HCT116 (cell line): ENCODE measurements at regions not wholly inside any gene's neighbourhood (a gene's known extent, or its start where the extent isn't known, plus 50 kb on each side); places are given as distances from the start of the nearest gene placed in this dataset.

Source experiments
- EGR1 ChIP-seq: IDR thresholded peaks from 2 replicates; pipeline ENCODE4 v1.6.1; 2012; ENCODE audit warnings: low read depth
- ELF1 ChIP-seq: IDR thresholded peaks from 2 replicates; pipeline ENCODE4 v1.6.1; 2012; ENCODE audit warnings: low read depth, borderline replicate concordance
- EZH2 ChIP-seq: fragments of 200-600 bp; sonication (generic); IDR thresholded peaks from 2 replicates; pipeline ENCODE4 v1.6.1; 2017; ENCODE audit warnings: antibody characterized with exemption, mixed run types
- EZH2phosphoT487 ChIP-seq: fragments of 200-600 bp; IDR thresholded peaks from 2 replicates; pipeline ENCODE4 v1.6.1; 2018; ENCODE audit warnings: antibody characterized with exemption, borderline replicate concordance
- JUND ChIP-seq: IDR thresholded peaks from 2 replicates; pipeline ENCODE4 v1.6.1; 2012
- POLR2A ChIP-seq: IDR thresholded peaks from 2 replicates; pipeline ENCODE4 v1.7.0; 2011; ENCODE audit warnings: borderline replicate concordance; ENCODE audit not compliant: insufficient read depth, insufficient read length; ENCODE audit errors: extremely low read depth
- POLR2AphosphoS5 ChIP-seq: IDR thresholded peaks from 2 replicates; pipeline ENCODE4 v1.6.1; 2011; ENCODE audit warnings: mild to moderate bottlenecking, low read depth, low read length, moderate library complexity
- RAD21 ChIP-seq: IDR thresholded peaks from 2 replicates; pipeline ENCODE4 v1.6.1; 2012; ENCODE audit warnings: low read depth, mild to moderate bottlenecking
- SP1 ChIP-seq: IDR thresholded peaks from 2 replicates; pipeline ENCODE4 v1.6.1; 2012; ENCODE audit warnings: low read depth
- SRF ChIP-seq: IDR thresholded peaks from 2 replicates; pipeline ENCODE4 v1.6.1; 2012; ENCODE audit warnings: low read depth
- YY1 ChIP-seq: IDR thresholded peaks from 2 replicates; pipeline ENCODE4 v1.6.1; 2011; ENCODE audit warnings: low read length, low read depth, moderate library complexity, mild to moderate bottlenecking; ENCODE audit not compliant: insufficient replicate concordance; ENCODE audit errors: extremely low read depth
- TF ChIP-seq, protein P1 (sequence below), 3 experiments: fragments of 200-600 bp in 1 of 3; sonication (generic) in 1 of 3; IDR thresholded peaks in 2 of 3; conservative IDR thresholded peaks in 1 of 3; 2 replicates each; pipeline ENCODE4 v1.5.1; 2012 to 2017; ENCODE audit warnings: low read depth in 2 of 3, low read length in 2 of 3, antibody characterized with exemption in 1 of 3, borderline replicate concordance in 1 of 3, control low read depth in 1 of 3, mild to moderate bottlenecking in 1 of 3, mixed read lengths in 1 of 3, mixed run types in 1 of 3, moderate library complexity in 1 of 3; ENCODE audit not compliant: insufficient read depth in 1 of 3
- TF ChIP-seq, protein P2 (sequence below): IDR thresholded peaks from 2 replicates; pipeline ENCODE4 v1.6.1; 2012; ENCODE audit warnings: low read depth
- TF ChIP-seq, protein P3 (sequence below): IDR thresholded peaks from 2 replicates; pipeline ENCODE4 v1.6.1; 2012

DNA sequence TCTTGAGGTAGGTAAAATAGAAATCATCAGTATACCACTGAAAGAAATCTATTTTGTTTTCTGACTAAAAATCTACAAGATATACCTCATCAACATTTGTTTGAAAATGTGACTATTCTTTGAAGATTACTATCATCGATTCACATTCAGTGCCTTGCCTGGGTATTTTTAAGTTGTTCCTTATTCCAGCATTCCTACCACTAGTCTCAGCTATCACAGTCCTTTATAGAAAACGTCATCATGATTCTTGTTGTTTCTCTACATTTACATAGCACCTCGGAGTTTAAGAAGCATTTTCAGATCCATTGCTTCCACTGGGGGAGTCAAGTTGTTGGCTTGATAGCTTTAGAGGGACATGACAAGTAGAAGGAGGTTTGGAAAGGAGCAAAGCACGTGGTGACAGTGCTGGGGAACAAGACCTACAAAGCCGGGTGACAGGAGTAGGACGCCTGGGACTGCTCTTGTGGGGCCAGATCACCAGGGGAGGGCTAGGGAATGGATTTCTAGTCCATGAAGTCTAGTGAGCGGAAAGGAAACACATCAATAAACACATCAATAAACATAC, 61.5 kb downstream of the HES1 start:
- no peak for TF ChIP-seq EZH2
- TF ChIP-seq, protein P1, sequence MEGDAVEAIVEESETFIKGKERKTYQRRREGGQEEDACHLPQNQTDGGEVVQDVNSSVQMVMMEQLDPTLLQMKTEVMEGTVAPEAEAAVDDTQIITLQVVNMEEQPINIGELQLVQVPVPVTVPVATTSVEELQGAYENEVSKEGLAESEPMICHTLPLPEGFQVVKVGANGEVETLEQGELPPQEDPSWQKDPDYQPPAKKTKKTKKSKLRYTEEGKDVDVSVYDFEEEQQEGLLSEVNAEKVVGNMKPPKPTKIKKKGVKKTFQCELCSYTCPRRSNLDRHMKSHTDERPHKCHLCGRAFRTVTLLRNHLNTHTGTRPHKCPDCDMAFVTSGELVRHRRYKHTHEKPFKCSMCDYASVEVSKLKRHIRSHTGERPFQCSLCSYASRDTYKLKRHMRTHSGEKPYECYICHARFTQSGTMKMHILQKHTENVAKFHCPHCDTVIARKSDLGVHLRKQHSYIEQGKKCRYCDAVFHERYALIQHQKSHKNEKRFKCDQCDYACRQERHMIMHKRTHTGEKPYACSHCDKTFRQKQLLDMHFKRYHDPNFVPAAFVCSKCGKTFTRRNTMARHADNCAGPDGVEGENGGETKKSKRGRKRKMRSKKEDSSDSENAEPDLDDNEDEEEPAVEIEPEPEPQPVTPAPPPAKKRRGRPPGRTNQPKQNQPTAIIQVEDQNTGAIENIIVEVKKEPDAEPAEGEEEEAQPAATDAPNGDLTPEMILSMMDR (IDR thresholded peaks at IDR 0.05 in 2 of 3, conservative IDR thresholded peaks at IDR 0.05 in 1 of 3; ENCODE audit: borderline replicate concordance in 1 of 3, insufficient read depth in 1 of 3, low read depth in 2 of 3, low read length in 2 of 3): 0 out of 6 replicates have a peak, but pooled peaks of 1 of the 3 experiments have one; percentile 18
- no peak for TF ChIP-seq POLR2AphosphoS5
- TF ChIP-seq EGR1: no peak
- no peak for TF ChIP-seq YY1
- no peak for TF ChIP-seq POLR2A
- no peak for TF ChIP-seq SRF
- TF ChIP-seq RAD21: no peak
- TF ChIP-seq JUND: no peak
- no peak for TF ChIP-seq SP1
- TF ChIP-seq, protein P2, sequence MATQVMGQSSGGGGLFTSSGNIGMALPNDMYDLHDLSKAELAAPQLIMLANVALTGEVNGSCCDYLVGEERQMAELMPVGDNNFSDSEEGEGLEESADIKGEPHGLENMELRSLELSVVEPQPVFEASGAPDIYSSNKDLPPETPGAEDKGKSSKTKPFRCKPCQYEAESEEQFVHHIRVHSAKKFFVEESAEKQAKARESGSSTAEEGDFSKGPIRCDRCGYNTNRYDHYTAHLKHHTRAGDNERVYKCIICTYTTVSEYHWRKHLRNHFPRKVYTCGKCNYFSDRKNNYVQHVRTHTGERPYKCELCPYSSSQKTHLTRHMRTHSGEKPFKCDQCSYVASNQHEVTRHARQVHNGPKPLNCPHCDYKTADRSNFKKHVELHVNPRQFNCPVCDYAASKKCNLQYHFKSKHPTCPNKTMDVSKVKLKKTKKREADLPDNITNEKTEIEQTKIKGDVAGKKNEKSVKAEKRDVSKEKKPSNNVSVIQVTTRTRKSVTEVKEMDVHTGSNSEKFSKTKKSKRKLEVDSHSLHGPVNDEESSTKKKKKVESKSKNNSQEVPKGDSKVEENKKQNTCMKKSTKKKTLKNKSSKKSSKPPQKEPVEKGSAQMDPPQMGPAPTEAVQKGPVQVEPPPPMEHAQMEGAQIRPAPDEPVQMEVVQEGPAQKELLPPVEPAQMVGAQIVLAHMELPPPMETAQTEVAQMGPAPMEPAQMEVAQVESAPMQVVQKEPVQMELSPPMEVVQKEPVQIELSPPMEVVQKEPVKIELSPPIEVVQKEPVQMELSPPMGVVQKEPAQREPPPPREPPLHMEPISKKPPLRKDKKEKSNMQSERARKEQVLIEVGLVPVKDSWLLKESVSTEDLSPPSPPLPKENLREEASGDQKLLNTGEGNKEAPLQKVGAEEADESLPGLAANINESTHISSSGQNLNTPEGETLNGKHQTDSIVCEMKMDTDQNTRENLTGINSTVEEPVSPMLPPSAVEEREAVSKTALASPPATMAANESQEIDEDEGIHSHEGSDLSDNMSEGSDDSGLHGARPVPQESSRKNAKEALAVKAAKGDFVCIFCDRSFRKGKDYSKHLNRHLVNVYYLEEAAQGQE: no peak
- TF ChIP-seq ELF1: no peak
- no peak for TF ChIP-seq EZH2phosphoT487
- TF ChIP-seq, protein P3, sequence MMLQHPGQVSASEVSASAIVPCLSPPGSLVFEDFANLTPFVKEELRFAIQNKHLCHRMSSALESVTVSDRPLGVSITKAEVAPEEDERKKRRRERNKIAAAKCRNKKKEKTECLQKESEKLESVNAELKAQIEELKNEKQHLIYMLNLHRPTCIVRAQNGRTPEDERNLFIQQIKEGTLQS: no peak
